IMR-90 (cell line): ENCODE measurements at regions not wholly inside any gene's neighbourhood (a gene's known extent, or its start where the extent isn't known, plus 50 kb on each side); places are given as distances from the start of the nearest gene placed in this dataset.

ENCODE experiments used
- ATAC-seq: fragments of 200-7000 bp; cut with Tn5 transposase; 2 replicates; pipeline ENCODE4 v1.9.1; 2020; ENCODE audit warnings: low read depth, mild to moderate bottlenecking, moderate library complexity
- BruUV-seq: library from RNA; stranded (reverse); fragments of 400-500 nt; replicated peaks from 2 replicates; lab custom pipeline; 2021; lab: Mats Ljungman, UMichigan
- CTCF ChIA-PET: fragments of 300-600 bp; formaldehyde crosslinking; extraction: SDS; loops from one replicate; lab custom pipeline; 2021; ENCODE audit warnings: antibody characterized with exemption; lab: Yijun Ruan, JAX
- POLR2A ChIA-PET: fragments of 300-600 bp; sonication (Branson Sonifier 250); formaldehyde crosslinking; loops from one replicate; lab custom pipeline; 2022; ENCODE audit warnings: antibody characterized with exemption; ENCODE audit not compliant: unreplicated experiment; lab: Charles Lee
- DNase-seq: peaks from one replicate; pipeline ENCODE4 v3.0.0; 2013
- H2AFZ ChIP-seq: replicated peaks from 2 replicates; pipeline ENCODE3; 2013; ENCODE audit warnings: low read length, mild to moderate bottlenecking; ENCODE audit not compliant: poor library complexity
- H2AK5ac ChIP-seq: 2 replicates; pipeline ENCODE4 v1.6.1; 2013; ENCODE audit warnings: low read depth, low read length, inconsistent platforms
- H2AK9ac ChIP-seq: replicated peaks from 2 replicates; pipeline ENCODE3; 2013; ENCODE audit warnings: mild to moderate bottlenecking, low read depth, low read length, moderate library complexity; ENCODE audit not compliant: poor library complexity
- H2BK120ac ChIP-seq: 2 replicates; pipeline ENCODE4 v1.6.1; 2013; ENCODE audit warnings: low read depth, low read length, inconsistent platforms
- H2BK15ac ChIP-seq: 3 replicates; pipeline ENCODE4 v1.6.1; 2013; ENCODE audit warnings: low read depth, low read length, inconsistent platforms
- H2BK20ac ChIP-seq: 2 replicates; pipeline ENCODE4 v1.6.1; 2013; ENCODE audit warnings: low read depth, mild to moderate bottlenecking, inconsistent platforms, low read length, moderate library complexity
- H2BK5ac ChIP-seq: 2 replicates; pipeline ENCODE4 v1.6.1; 2013; ENCODE audit warnings: mild to moderate bottlenecking, low read depth, low read length, inconsistent platforms; ENCODE audit not compliant: poor library complexity, severe bottlenecking
- H3K14ac ChIP-seq: replicated peaks from 2 replicates; pipeline ENCODE4 v1.6.1; 2013; ENCODE audit warnings: low read depth, low read length, inconsistent platforms
- H3K18ac ChIP-seq: 2 replicates; pipeline ENCODE4 v1.6.1; 2013; ENCODE audit warnings: low read depth, low read length, control low read depth
- H3K23ac ChIP-seq: 2 replicates; pipeline ENCODE4 v1.6.1; 2013; ENCODE audit warnings: low read depth, low read length, inconsistent platforms
- H3K27ac ChIP-seq: 2 replicates; pipeline ENCODE4 v1.5.1; 2013; ENCODE audit warnings: mild to moderate bottlenecking, control low read depth, low read length; ENCODE audit not compliant: insufficient read depth
- H3K27me3 ChIP-seq: 2 replicates; pipeline ENCODE4 v1.6.1; 2013; ENCODE audit warnings: low read length; ENCODE audit not compliant: control insufficient read depth, insufficient read depth
- H3K36me3 ChIP-seq: 2 replicates; pipeline ENCODE4 v1.6.1; 2013; ENCODE audit warnings: low read length, mixed read lengths; ENCODE audit not compliant: control insufficient read depth, insufficient read depth
- H3K4ac ChIP-seq: 2 replicates; pipeline ENCODE4 v1.6.1; 2013; ENCODE audit warnings: low read depth, low read length, inconsistent platforms
- H3K4me1 ChIP-seq: 2 replicates; pipeline ENCODE4 v1.6.1; 2013; ENCODE audit warnings: low read length, mixed read lengths; ENCODE audit not compliant: control insufficient read depth, insufficient read depth
- H3K4me2 ChIP-seq: 2 replicates; pipeline ENCODE4 v1.6.1; 2013; ENCODE audit warnings: low read depth, mild to moderate bottlenecking, control low read depth, low read length, moderate library complexity
- H3K4me3 ChIP-seq: 2 replicates; pipeline ENCODE4 v1.5.1; 2013; ENCODE audit warnings: low read depth, mild to moderate bottlenecking, control low read depth, low read length, moderate library complexity; ENCODE audit not compliant: insufficient read depth
- H3K56ac ChIP-seq: 2 replicates; pipeline ENCODE4 v1.6.1; 2013; ENCODE audit warnings: low read length, inconsistent platforms; ENCODE audit not compliant: insufficient read depth; ENCODE audit errors: extremely low read depth
- H3K79me1 ChIP-seq, 2 experiments: 2 replicates each; pipeline ENCODE4 v1.6.1; 2013; ENCODE audit warnings: low read length in 2 of 2, inconsistent platforms in 1 of 2, low read depth in 1 of 2
- H3K9ac ChIP-seq: 2 replicates; pipeline ENCODE4 v1.6.1; 2013; ENCODE audit warnings: low read depth, low read length, control low read depth
- H3K9me1 ChIP-seq: 2 replicates; pipeline ENCODE4 v1.6.1; 2013; ENCODE audit warnings: low read length, inconsistent platforms; ENCODE audit not compliant: insufficient read depth
- H3K9me3 ChIP-seq: 2 replicates; pipeline ENCODE4 v1.6.1; 2013; ENCODE audit warnings: low read length; ENCODE audit not compliant: control insufficient read depth, insufficient read depth
- H4K20me1 ChIP-seq: 2 replicates; pipeline ENCODE4 v1.6.1; 2013; ENCODE audit warnings: low read length, inconsistent platforms; ENCODE audit not compliant: insufficient read depth
- H4K5ac ChIP-seq: 2 replicates; pipeline ENCODE4 v1.6.1; 2013; ENCODE audit warnings: mild to moderate bottlenecking, low read depth, low read length, control low read depth
- H4K8ac ChIP-seq, 2 experiments: 2 replicates each; pipeline ENCODE4 v1.6.1; 2013; ENCODE audit warnings: low read depth in 2 of 2, low read length in 2 of 2, control low read depth in 1 of 2, inconsistent platforms in 1 of 2
- H4K91ac ChIP-seq: 2 replicates; pipeline ENCODE4 v1.6.1; 2013; ENCODE audit warnings: low read depth, low read length, inconsistent platforms; ENCODE audit not compliant: insufficient read depth
- CEBPB ChIP-seq: IDR thresholded peaks from 2 replicates; pipeline ENCODE4 v1.6.1; 2012; ENCODE audit warnings: low read depth, low read length, improper control_type of control experiment
- ELK1 ChIP-seq: fragments of 150-350 bp; IDR thresholded peaks from 2 replicates; pipeline ENCODE4 v1.6.1; 2016; ENCODE audit warnings: low read depth, mild to moderate bottlenecking, low read length, moderate library complexity, borderline replicate concordance
- POLR2A ChIP-seq: IDR thresholded peaks from 2 replicates; pipeline ENCODE4 v1.6.1; 2012; ENCODE audit warnings: mild to moderate bottlenecking, low read depth, low read length
- RAD21 ChIP-seq: IDR thresholded peaks from 2 replicates; pipeline ENCODE4 v1.6.1; 2012; ENCODE audit warnings: low read length, improper control_type of control experiment
- RFX5 ChIP-seq: IDR thresholded peaks from 2 replicates; pipeline ENCODE4 v1.8.0; 2012; ENCODE audit warnings: low read depth, mild to moderate bottlenecking, low read length, moderate library complexity
- SMC3 ChIP-seq: fragments of 150-350 bp; IDR thresholded peaks from 2 replicates; pipeline ENCODE4 v1.6.1; 2016; ENCODE audit warnings: low read depth, mild to moderate bottlenecking, antibody characterized with exemption, low read length, moderate library complexity
- WGBS, 2 experiments: methylation state at CpG; one replicate each; pipeline versions ENCODE4 v1.1.5 to v1.1.7; 2013; ENCODE audit warnings: missing lambda C conversion rate in 2 of 2; ENCODE audit not compliant: insufficient read length in 1 of 2; ENCODE audit errors: extremely low coverage in 2 of 2; 5-methylcytosine and 5-hydroxymethylcytosine counted together
- dilution Hi-C: fragments of 300-500 bp; cut with HindIII; formaldehyde crosslinking; loops from one replicate; pipeline ENCODE4 v1.14.3; 2018; ENCODE audit warnings: low sequenced_read_pairs; ENCODE audit not compliant: unreplicated experiment
- in situ Hi-C: fragments of 300-500 bp; cut with MboI; formaldehyde crosslinking; loops from 3 replicates; pipeline ENCODE4 v1.14.3; 2019; ENCODE audit warnings: low sequenced_read_pairs, inconsistent platforms, mixed read lengths
- intact Hi-C: fragments of 100-400 bp; cut with micrococcal nuclease; formaldehyde crosslinking; loops from 2 replicates; pipeline ENCODE4 v1.10.0; 2022

- H4K91ac ChIP-seq = no peak overlapping the region; the same call in 1 of the 2 replicates
- no peak overlapping the region for H2AK5ac ChIP-seq
- H3K4me3 ChIP-seq = no peak overlapping the region
- intact Hi-C loops = no loop called here
- ChIA-PET CTCF (interaction anchor here (0.5 kb wide), 1 partner anchor 178 kb away, joined by 4 read pairs; no protein-coding TSS in a partner anchor), POLR2A (no interaction called here)
- H2BK15ac ChIP-seq = no peak overlapping the region
- H2BK20ac ChIP-seq = peak overlapping the region; percentile 49
- H3K9ac ChIP-seq = no peak overlapping the region
- dilution Hi-C loops = no loop called here
- H2BK5ac ChIP-seq = no peak overlapping the region
- no peak overlapping the region for H2BK120ac ChIP-seq
- H4K8ac ChIP-seq = no peak overlapping the region
- ATAC-seq (peak; percentile 57), DNase-seq (peak; percentile 20)
- WGBS, 2 experiments = no CpG with 5 or more reads among the region's 5 CpGs
- no peak overlapping the region for H2AFZ ChIP-seq
- TF ChIP-seq SMC3 = no peak
- TF ChIP-seq ELK1 = no peak
- TF ChIP-seq CEBPB = no peak
- no peak for TF ChIP-seq RAD21
- TF ChIP-seq POLR2A = no peak
- TF ChIP-seq RFX5 = no peak
- H3K4me1 ChIP-seq = peaks cover 5% of the 10 kb centered on the region
- H3K4me2 ChIP-seq = peak overlapping the region; percentile 40
- no peaks in the 10 kb centered on the region for H3K9me3 ChIP-seq
- no TSS peak for BruUV-seq
- no peak overlapping the region for H4K5ac ChIP-seq
- H3K18ac ChIP-seq = no peak overlapping the region
- H3K27me3 ChIP-seq = no peaks in the 10 kb centered on the region
- H4K20me1 ChIP-seq = no peaks in the 10 kb centered on the region
- no peaks in the 10 kb centered on the region for H3K79me1 ChIP-seq
- no peak overlapping the region for H3K27ac ChIP-seq
- H2AK9ac ChIP-seq = no peak overlapping the region
- no peak overlapping the region for H3K56ac ChIP-seq
- H3K9me1 ChIP-seq = no peaks in the 10 kb centered on the region
- in situ Hi-C loops = no loop called here
- no peak overlapping the region for H3K23ac ChIP-seq
- no peaks in the 10 kb centered on the region for H3K36me3 ChIP-seq
- no peak overlapping the region for H3K14ac ChIP-seq
- no peak overlapping the region for H3K4ac ChIP-seq
Observed at GRCh38 chr4:117814277-117815246, 219.7 kb upstream of the NDST3 start.
